Chondrocyte (in vitro differentiated cells): ENCODE measurements at regions not wholly inside any gene's neighbourhood (a gene's known extent, or its start where the extent isn't known, plus 50 kb on each side); places are given as distances from the start of the nearest gene placed in this dataset.
A peak's percentile ranks its signal among the peaks of the same experiment; 100 is the strongest.

ENCODE experiments used
- DNase-seq: peaks from one replicate; pipeline ENCODE4 v3.0.0; 2021; ENCODE audit warnings: mixed read lengths, low spot score
- H3K27ac Mint-ChIP-seq: one replicate; pipeline ENCODE4 v1.8.0; 2021; ENCODE audit warnings: mild to moderate bottlenecking, moderate library complexity, mixed read lengths; ENCODE audit not compliant: unreplicated experiment
- H3K27me3 Mint-ChIP-seq: 2 replicates; pipeline ENCODE4 v1.8.0; 2021; ENCODE audit warnings: low read depth, mixed read lengths
- H3K36me3 Mint-ChIP-seq: 2 replicates; pipeline ENCODE4 v1.8.0; 2021; ENCODE audit warnings: low read depth, mixed read lengths
- H3K4me1 Mint-ChIP-seq: 2 replicates; pipeline ENCODE4 v1.8.0; 2021; ENCODE audit warnings: low read depth, mild to moderate bottlenecking, mixed read lengths
- H3K4me3 Mint-ChIP-seq: one replicate; pipeline ENCODE4 v1.8.0; 2021; ENCODE audit warnings: mild to moderate bottlenecking, moderate library complexity, mixed read lengths; ENCODE audit not compliant: unreplicated experiment
- H3K9me3 Mint-ChIP-seq: 2 replicates; pipeline ENCODE4 v1.8.0; 2021; ENCODE audit warnings: low read depth, mixed read lengths
- TF ChIP-seq, protein P1 (sequence below): fragments of 200-600 bp; sonication (generic); IDR thresholded peaks from 2 replicates; pipeline ENCODE4 v1.5.0; 2021; ENCODE audit warnings: antibody characterized with exemption, mild to moderate bottlenecking, moderate library complexity

DNA sequence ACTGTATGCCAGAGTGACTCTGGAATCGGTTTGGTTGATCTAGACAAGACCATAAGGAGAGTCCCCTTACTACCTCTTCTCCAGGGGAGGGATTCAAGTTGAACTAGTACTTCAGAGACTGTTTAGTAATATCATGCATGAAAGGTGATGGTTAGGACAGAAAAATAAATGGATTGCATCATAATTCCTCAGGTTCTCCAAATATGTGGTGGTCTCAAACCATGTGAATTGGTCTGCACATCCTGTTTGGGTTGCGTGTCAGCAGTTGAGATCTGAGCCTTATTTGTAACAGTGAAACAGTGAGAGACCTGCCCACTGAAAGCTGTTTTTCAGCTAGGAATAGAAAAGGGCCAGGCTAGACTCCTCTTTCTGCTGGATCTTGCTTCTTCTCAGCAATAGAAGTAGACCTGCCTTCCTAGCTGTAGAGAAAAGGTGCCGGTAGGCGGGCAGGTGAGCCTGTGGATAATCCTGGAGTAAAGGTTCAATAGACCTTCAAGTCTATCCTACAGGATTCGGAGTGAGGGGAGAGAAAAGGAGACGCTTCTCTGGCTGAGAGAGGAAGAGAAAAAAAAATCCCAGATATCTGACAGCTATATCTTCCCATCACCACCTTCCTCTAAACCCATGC lies 258.5 kb upstream of the E2F7 start:
- H3K9me3 Mint-ChIP-seq, result no peaks in the 10 kb centered on the region
- no peak overlapping the region for H3K27ac Mint-ChIP-seq
- TF ChIP-seq, protein P1, sequence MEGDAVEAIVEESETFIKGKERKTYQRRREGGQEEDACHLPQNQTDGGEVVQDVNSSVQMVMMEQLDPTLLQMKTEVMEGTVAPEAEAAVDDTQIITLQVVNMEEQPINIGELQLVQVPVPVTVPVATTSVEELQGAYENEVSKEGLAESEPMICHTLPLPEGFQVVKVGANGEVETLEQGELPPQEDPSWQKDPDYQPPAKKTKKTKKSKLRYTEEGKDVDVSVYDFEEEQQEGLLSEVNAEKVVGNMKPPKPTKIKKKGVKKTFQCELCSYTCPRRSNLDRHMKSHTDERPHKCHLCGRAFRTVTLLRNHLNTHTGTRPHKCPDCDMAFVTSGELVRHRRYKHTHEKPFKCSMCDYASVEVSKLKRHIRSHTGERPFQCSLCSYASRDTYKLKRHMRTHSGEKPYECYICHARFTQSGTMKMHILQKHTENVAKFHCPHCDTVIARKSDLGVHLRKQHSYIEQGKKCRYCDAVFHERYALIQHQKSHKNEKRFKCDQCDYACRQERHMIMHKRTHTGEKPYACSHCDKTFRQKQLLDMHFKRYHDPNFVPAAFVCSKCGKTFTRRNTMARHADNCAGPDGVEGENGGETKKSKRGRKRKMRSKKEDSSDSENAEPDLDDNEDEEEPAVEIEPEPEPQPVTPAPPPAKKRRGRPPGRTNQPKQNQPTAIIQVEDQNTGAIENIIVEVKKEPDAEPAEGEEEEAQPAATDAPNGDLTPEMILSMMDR, result no peak
- peak overlapping the region; percentile 68 for H3K4me3 Mint-ChIP-seq
- peaks cover 46% of the 10 kb centered on the region for H3K27me3 Mint-ChIP-seq
- DNase-seq, result no peak
- peaks cover 18% of the 10 kb centered on the region for H3K4me1 Mint-ChIP-seq
- H3K36me3 Mint-ChIP-seq, result peaks cover 2% of the 10 kb centered on the region

DNA sequence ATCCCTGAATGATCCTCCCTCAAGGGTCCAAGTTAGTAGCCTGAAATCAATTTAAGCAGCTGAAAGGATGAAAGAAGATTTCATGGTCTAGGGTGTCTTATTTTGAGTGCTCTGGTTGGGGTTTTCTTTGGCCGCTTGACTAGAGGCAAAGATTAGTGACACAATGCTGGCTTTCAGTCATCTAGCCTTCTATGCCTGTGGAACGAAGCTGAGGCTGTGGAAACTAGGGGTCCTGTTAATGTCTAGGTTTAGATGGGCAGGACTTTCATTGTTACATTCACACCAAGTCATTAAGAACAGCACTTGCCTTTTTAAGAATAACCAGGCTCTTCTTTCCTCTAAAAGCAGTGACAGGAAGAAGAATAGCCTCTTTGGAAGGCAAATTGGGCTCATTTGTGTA lies 253.8 kb upstream of the E2F7 start:
- peaks cover 31% of the 10 kb centered on the region for H3K27me3 Mint-ChIP-seq
- no peaks in the 10 kb centered on the region for H3K9me3 Mint-ChIP-seq
- H3K27ac Mint-ChIP-seq, result no peak overlapping the region
- no peaks in the 10 kb centered on the region for H3K36me3 Mint-ChIP-seq
- DNase-seq, result no peak
- H3K4me1 Mint-ChIP-seq, result peaks cover 2% of the 10 kb centered on the region
- TF ChIP-seq, protein P1, result no peak
- H3K4me3 Mint-ChIP-seq, result no peak overlapping the region

DNA sequence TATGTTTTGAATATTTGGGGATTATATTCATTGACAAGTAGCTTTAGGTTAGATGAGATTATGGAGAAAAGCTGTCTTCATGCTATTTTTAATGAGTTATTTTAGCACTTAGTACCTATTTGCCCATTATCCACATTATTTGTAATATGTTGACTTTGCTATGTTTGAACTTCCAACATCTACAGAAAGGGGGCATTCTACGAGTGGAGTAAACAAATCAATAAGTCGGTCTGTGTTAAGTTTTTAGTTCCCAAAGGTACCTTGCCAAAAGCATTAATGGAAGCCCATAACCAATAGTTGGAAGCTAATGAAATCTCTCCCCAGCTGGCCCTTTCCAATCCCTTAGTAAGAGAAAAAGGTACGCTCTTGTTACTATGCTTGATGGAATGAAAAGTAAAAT lies 250.0 kb upstream of the E2F7 start:
- Mint-ChIP-seq H3K27me3 (peaks cover 26% of the 10 kb centered on the region), H3K9me3 (no peaks in the 10 kb centered on the region), H3K36me3 (peaks cover 2% of the 10 kb centered on the region), H3K27ac (no peak overlapping the region), H3K4me1 (no peaks in the 10 kb centered on the region), H3K4me3 (no peak overlapping the region)
- no peak for DNase-seq
- TF ChIP-seq, protein P1, result no peak

DNA sequence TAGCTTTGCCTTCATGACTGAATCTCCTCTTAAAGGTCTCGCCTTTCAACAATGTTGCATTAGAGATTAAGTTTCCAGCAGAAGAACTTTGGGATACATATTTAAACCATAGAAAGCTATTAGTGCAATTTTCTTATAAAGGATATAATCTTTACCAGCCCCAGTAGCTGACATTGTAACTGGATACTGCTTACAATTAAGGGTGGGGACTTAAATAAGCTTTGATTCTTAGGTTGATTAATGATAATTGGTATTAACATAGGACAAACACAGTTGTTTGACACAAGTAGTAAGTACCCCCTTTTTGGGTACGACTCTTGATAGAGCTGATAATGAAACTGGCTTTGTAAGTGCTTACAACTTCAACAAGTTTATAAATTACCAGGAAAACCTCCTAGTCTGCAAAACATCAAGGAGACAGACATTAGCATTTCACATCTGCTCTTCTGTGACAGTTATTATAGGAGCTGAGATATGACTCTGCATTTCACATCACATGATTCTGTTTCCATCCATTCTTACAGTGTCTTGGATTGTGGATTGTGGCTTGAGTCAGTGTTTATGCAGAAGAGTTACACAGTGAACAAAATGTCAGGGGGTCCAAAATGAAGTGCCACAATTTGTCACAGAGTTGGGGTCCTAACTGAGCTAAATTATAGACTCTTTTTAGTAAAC lies 249.1 kb upstream of the E2F7 start:
- H3K27ac Mint-ChIP-seq, result no peak overlapping the region
- DNase-seq, result no peak
- no peaks in the 10 kb centered on the region for H3K4me1 Mint-ChIP-seq
- H3K36me3 Mint-ChIP-seq, result peaks cover 2% of the 10 kb centered on the region
- H3K9me3 Mint-ChIP-seq, result no peaks in the 10 kb centered on the region
- H3K27me3 Mint-ChIP-seq, result peaks cover 26% of the 10 kb centered on the region
- no peak overlapping the region for H3K4me3 Mint-ChIP-seq
- TF ChIP-seq, protein P1, result no peak

DNA sequence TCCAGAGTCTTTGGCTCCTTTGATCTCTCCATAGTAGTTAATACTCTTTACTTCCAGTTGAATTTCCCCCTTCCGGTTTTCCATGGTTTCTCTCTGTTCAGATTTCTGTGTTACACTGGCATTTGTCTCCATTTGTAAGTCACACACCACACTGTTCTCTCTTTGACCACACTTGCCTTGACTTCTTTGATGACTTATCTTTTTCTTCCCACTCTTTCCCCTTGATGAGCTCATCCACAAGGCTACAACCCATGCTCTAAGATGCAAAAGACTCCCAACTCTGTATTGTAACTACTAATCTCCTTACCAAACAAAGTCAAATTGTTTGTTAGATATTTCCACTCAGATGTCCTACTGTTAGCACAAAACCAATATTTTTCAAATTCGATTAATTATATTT lies 242.7 kb upstream of the E2F7 start:
- no peak overlapping the region for H3K27ac Mint-ChIP-seq
- DNase-seq, result no peak
- no peaks in the 10 kb centered on the region for H3K4me1 Mint-ChIP-seq
- no peak overlapping the region for H3K4me3 Mint-ChIP-seq
- TF ChIP-seq, protein P1, result no peak
- peaks cover 11% of the 10 kb centered on the region for H3K27me3 Mint-ChIP-seq
- no peaks in the 10 kb centered on the region for H3K9me3 Mint-ChIP-seq
- peaks cover 2% of the 10 kb centered on the region for H3K36me3 Mint-ChIP-seq
